T47D (cell line): ENCODE measurements at regions not wholly inside any gene's neighbourhood (a gene's known extent, or its start where the extent isn't known, plus 50 kb on each side); places are given as distances from the start of the nearest gene placed in this dataset.
"Not testable (repeated sequence)": the region's sequence is repeated elsewhere in the genome, so short reads cannot be mapped to it uniquely, and the experiment has no call there.

ENCODE experiments used
- DNase-seq, 2 experiments: peaks; one replicate each; pipeline versions ENCODE4 v3.0.0 to v3.0.0-alpha.2; 2011 to 2012; ENCODE audit warnings: low read depth in 1 of 2, low spot score in 1 of 2
- JUND ChIP-seq: IDR thresholded peaks from 2 replicates; pipeline ENCODE4 v1.6.1; 2012; ENCODE audit warnings: low read depth
- in situ Hi-C: cut with HindIII; loops from 2 replicates; pipeline ENCODE4 v1.10.0; 2016; ENCODE audit warnings: low sequenced_read_pairs, low pct_unique_long_range_greater_than_20kb

- in situ Hi-C loops = no loop called here
- no peak for TF ChIP-seq JUND
- DNase-seq = no peak
Observed at GRCh38 chr5:145473042-145473642, 362.0 kb downstream of the PRELID2 start.

- DNase-seq = peak in 1 of 2 experiments; percentile 67
- in situ Hi-C loops = no loop called here
- no peak for TF ChIP-seq JUND
Observed at GRCh38 chr5:145471831-145472612, 363.1 kb downstream of the PRELID2 start.

GRCh38 chr5:145471026-145471425, 364.1 kb downstream of the PRELID2 start:
- no peak for DNase-seq
- in situ Hi-C loops = no loop called here
- TF ChIP-seq JUND = no peak

- in situ Hi-C loops = no loop called here
- DNase-seq = no peak
Observed at GRCh38 chr5:145470396-145470979, 364.7 kb downstream of the PRELID2 start.

GRCh38 chr5:145467446-145467845, 367.7 kb downstream of the PRELID2 start:
- in situ Hi-C loops = no loop called here
- TF ChIP-seq JUND = no peak
- DNase-seq = no peak

More at GRCh38 chr5:145470396-145470979, 364.7 kb downstream of the PRELID2 start:
- TF ChIP-seq JUND = no peak

- in situ Hi-C loops = no loop called here
- DNase-seq = no peak
- no peak for TF ChIP-seq JUND
Observed at GRCh38 chr5:145466533-145466932, 368.6 kb downstream of the PRELID2 start.

- in situ Hi-C loops = no loop called here
- DNase-seq = no peak
- no peak for TF ChIP-seq JUND
Observed at GRCh38 chr5:145465474-145466263, 369.5 kb downstream of the PRELID2 start.

- no peak for DNase-seq
- no peak for TF ChIP-seq JUND
- in situ Hi-C loops = no loop called here
Observed at GRCh38 chr5:145464171-145464570, 371.0 kb downstream of the PRELID2 start.

GRCh38 chr5:145463634-145464033, 371.5 kb downstream of the PRELID2 start:
- no peak for DNase-seq
- in situ Hi-C loops = no loop called here
- TF ChIP-seq JUND = no peak

GRCh38 chr5:145462525-145462924, 372.6 kb downstream of the PRELID2 start:
- no peak for TF ChIP-seq JUND
- no peak for DNase-seq
- in situ Hi-C loops = no loop called here

GRCh38 chr5:145450286-145450885, 384.8 kb downstream of the PRELID2 start:
- in situ Hi-C loops = no loop called here
- no peak for DNase-seq
- TF ChIP-seq JUND = no peak

- peak in 1 of 2 experiments; percentile 18 for DNase-seq
- no peak for TF ChIP-seq JUND
- in situ Hi-C loops = no loop called here
Observed at GRCh38 chr5:145449794-145450193, 385.3 kb downstream of the PRELID2 start.

GRCh38 chr5:145446875-145447274, 388.3 kb downstream of the PRELID2 start:
- DNase-seq, in situ Hi-C loops: not testable (repeated sequence)
